Activated CD4-positive, alpha-beta T cell treated with anti-CD3 and anti-CD28 coated beads, Interleukin-2, amount 10 ng/mL, durations not matched to agents 24 days and 14 days (primary cell): ENCODE measurements at regions not wholly inside any gene's neighbourhood (a gene's known extent, or its start where the extent isn't known, plus 50 kb on each side); places are given as distances from the start of the nearest gene placed in this dataset.
"Not testable (repeated sequence)": the region's sequence is repeated elsewhere in the genome, so short reads cannot be mapped to it uniquely, and the experiment has no call there.

ENCODE experiments used
- DNase-seq: peaks from one replicate; pipeline ENCODE4 v3.0.0; 2022
- H3K27ac Mint-ChIP-seq: one replicate; pipeline ENCODE4 v1.8.0; 2022; ENCODE audit warnings: mild to moderate bottlenecking, mixed read lengths
- H3K27me3 Mint-ChIP-seq: one replicate; pipeline ENCODE4 v1.8.0; 2022; ENCODE audit warnings: mixed read lengths
- H3K36me3 Mint-ChIP-seq: one replicate; pipeline ENCODE4 v1.8.0; 2022; ENCODE audit warnings: low read depth, mild to moderate bottlenecking, mixed read lengths
- H3K4me1 Mint-ChIP-seq: one replicate; pipeline ENCODE4 v1.8.0; 2021; ENCODE audit warnings: mixed read lengths
- H3K4me3 Mint-ChIP-seq: one replicate; pipeline ENCODE4 v1.8.0; 2022; ENCODE audit warnings: mild to moderate bottlenecking, moderate library complexity, mixed read lengths
- H3K9me3 Mint-ChIP-seq: one replicate; pipeline ENCODE4 v1.8.0; 2021; ENCODE audit warnings: mixed read lengths
- intact Hi-C: fragments of 100-400 bp; cut with micrococcal nuclease; formaldehyde crosslinking; loops from one replicate; pipeline ENCODE4 v1.15.1; 2023

- Mint-ChIP-seq H3K27me3 (no peaks in the 10 kb centered on the region), H3K4me1 (no peaks in the 10 kb centered on the region), H3K27ac (no peak overlapping the region), H3K4me3 (no peak overlapping the region), H3K9me3 (peaks cover 4% of the 10 kb centered on the region), H3K36me3 (no peaks in the 10 kb centered on the region)
- no peak for DNase-seq
- intact Hi-C loops: no loop called here
These were observed 211.6 kb downstream of the ANKRD30B start for GRCh38 chr18:14959550-14959949.

- Mint-ChIP-seq H3K9me3 (peaks cover 2% of the 10 kb centered on the region), H3K27ac (no peak overlapping the region), H3K27me3 (no peaks in the 10 kb centered on the region), H3K36me3 (no peaks in the 10 kb centered on the region), H3K4me1 (no peaks in the 10 kb centered on the region), H3K4me3 (no peak overlapping the region)
- intact Hi-C loops: no loop called here
- DNase-seq: no peak
These were observed 214.0 kb downstream of the ANKRD30B start for GRCh38 chr18:14961991-14962390.

- no peaks in the 10 kb centered on the region for H3K27me3 Mint-ChIP-seq
- H3K9me3 Mint-ChIP-seq: no peaks in the 10 kb centered on the region
- H3K27ac Mint-ChIP-seq: no peak overlapping the region
- no peaks in the 10 kb centered on the region for H3K4me1 Mint-ChIP-seq
- no peaks in the 10 kb centered on the region for H3K36me3 Mint-ChIP-seq
- H3K4me3 Mint-ChIP-seq: no peak overlapping the region
- DNase-seq: no peak
- intact Hi-C loops: no loop called here
These were observed 214.7 kb downstream of the ANKRD30B start for GRCh38 chr18:14962626-14963025.

GRCh38 chr18:14963246-14963645, 215.3 kb downstream of the ANKRD30B start:
- intact Hi-C loops: no loop called here
- Mint-ChIP-seq H3K4me3 (no peak overlapping the region), H3K4me1 (no peaks in the 10 kb centered on the region), H3K36me3 (no peaks in the 10 kb centered on the region), H3K9me3 (no peaks in the 10 kb centered on the region), H3K27ac (no peak overlapping the region), H3K27me3 (no peaks in the 10 kb centered on the region)
- no peak for DNase-seq

- intact Hi-C loops: no loop called here
- H3K36me3 Mint-ChIP-seq: no peaks in the 10 kb centered on the region
- no peaks in the 10 kb centered on the region for H3K27me3 Mint-ChIP-seq
- no peaks in the 10 kb centered on the region for H3K4me1 Mint-ChIP-seq
- H3K27ac Mint-ChIP-seq: no peak overlapping the region
- no peak for DNase-seq
- no peak overlapping the region for H3K4me3 Mint-ChIP-seq
- H3K9me3 Mint-ChIP-seq: no peaks in the 10 kb centered on the region
These were observed 216.0 kb downstream of the ANKRD30B start for GRCh38 chr18:14964002-14964401.

- Mint-ChIP-seq H3K4me1 (no peaks in the 10 kb centered on the region), H3K27ac (no peak overlapping the region), H3K27me3 (no peaks in the 10 kb centered on the region), H3K36me3 (no peaks in the 10 kb centered on the region), H3K9me3 (no peaks in the 10 kb centered on the region), H3K4me3 (no peak overlapping the region)
- intact Hi-C loops: no loop called here
- DNase-seq: no peak
These were observed 216.4 kb downstream of the ANKRD30B start for GRCh38 chr18:14964406-14964805.

- H3K27ac Mint-ChIP-seq, intact Hi-C loops, H3K9me3 Mint-ChIP-seq, DNase-seq, H3K4me1 Mint-ChIP-seq, H3K36me3 Mint-ChIP-seq, H3K4me3 Mint-ChIP-seq, H3K27me3 Mint-ChIP-seq: not testable (repeated sequence)
These were observed 217.0 kb downstream of the ANKRD30B start for GRCh38 chr18:14964976-14965375.

- no peaks in the 10 kb centered on the region for H3K36me3 Mint-ChIP-seq
- no peaks in the 10 kb centered on the region for H3K4me1 Mint-ChIP-seq
- H3K27ac Mint-ChIP-seq: no peak overlapping the region
- intact Hi-C loops: no loop called here
- no peak overlapping the region for H3K4me3 Mint-ChIP-seq
- H3K27me3 Mint-ChIP-seq: no peaks in the 10 kb centered on the region
- H3K9me3 Mint-ChIP-seq: no peaks in the 10 kb centered on the region
- no peak for DNase-seq
These were observed 217.6 kb downstream of the ANKRD30B start for GRCh38 chr18:14965553-14965952.

- H3K36me3 Mint-ChIP-seq, H3K27me3 Mint-ChIP-seq, H3K9me3 Mint-ChIP-seq, H3K4me3 Mint-ChIP-seq, intact Hi-C loops, H3K4me1 Mint-ChIP-seq, H3K27ac Mint-ChIP-seq, DNase-seq: not testable (repeated sequence)
These were observed 219.3 kb downstream of the ANKRD30B start for GRCh38 chr18:14967246-14967645.

GRCh38 chr18:14969500-14969899, 221.5 kb downstream of the ANKRD30B start:
- Mint-ChIP-seq H3K36me3 (no peaks in the 10 kb centered on the region), H3K27ac (no peak overlapping the region), H3K9me3 (no peaks in the 10 kb centered on the region), H3K27me3 (no peaks in the 10 kb centered on the region), H3K4me1 (no peaks in the 10 kb centered on the region), H3K4me3 (no peak overlapping the region)
- intact Hi-C loops: no loop called here
- DNase-seq: no peak

GRCh38 chr18:14970027-14970426, 222.1 kb downstream of the ANKRD30B start:
- no peak overlapping the region for H3K4me3 Mint-ChIP-seq
- H3K36me3 Mint-ChIP-seq: no peaks in the 10 kb centered on the region
- DNase-seq: no peak
- H3K27me3 Mint-ChIP-seq: no peaks in the 10 kb centered on the region
- no peaks in the 10 kb centered on the region for H3K9me3 Mint-ChIP-seq
- intact Hi-C loops: no loop called here
- no peak overlapping the region for H3K27ac Mint-ChIP-seq
- no peaks in the 10 kb centered on the region for H3K4me1 Mint-ChIP-seq

GRCh38 chr18:14971461-14972185, 223.7 kb downstream of the ANKRD30B start:
- no peak overlapping the region for H3K4me3 Mint-ChIP-seq
- no peaks in the 10 kb centered on the region for H3K27me3 Mint-ChIP-seq
- no peak overlapping the region for H3K27ac Mint-ChIP-seq
- H3K9me3 Mint-ChIP-seq: no peaks in the 10 kb centered on the region
- no peak for DNase-seq
- H3K4me1 Mint-ChIP-seq: no peaks in the 10 kb centered on the region
- H3K36me3 Mint-ChIP-seq: no peaks in the 10 kb centered on the region
- intact Hi-C loops: no loop called here

- H3K4me3 Mint-ChIP-seq, H3K9me3 Mint-ChIP-seq, intact Hi-C loops, DNase-seq, H3K36me3 Mint-ChIP-seq, H3K27me3 Mint-ChIP-seq, H3K4me1 Mint-ChIP-seq, H3K27ac Mint-ChIP-seq: not testable (repeated sequence)
These were observed 225.4 kb downstream of the ANKRD30B start for GRCh38 chr18:14973421-14973820.

GRCh38 chr18:14974088-14974487, 226.1 kb downstream of the ANKRD30B start:
- no peaks in the 10 kb centered on the region for H3K9me3 Mint-ChIP-seq
- no peak overlapping the region for H3K27ac Mint-ChIP-seq
- no peak overlapping the region for H3K4me3 Mint-ChIP-seq
- intact Hi-C loops: no loop called here
- no peaks in the 10 kb centered on the region for H3K4me1 Mint-ChIP-seq
- no peaks in the 10 kb centered on the region for H3K36me3 Mint-ChIP-seq
- no peak for DNase-seq
- no peaks in the 10 kb centered on the region for H3K27me3 Mint-ChIP-seq

GRCh38 chr18:14974576-14974975, 226.6 kb downstream of the ANKRD30B start:
- Mint-ChIP-seq H3K4me3 (no peak overlapping the region), H3K27me3 (no peaks in the 10 kb centered on the region), H3K9me3 (no peaks in the 10 kb centered on the region), H3K36me3 (no peaks in the 10 kb centered on the region), H3K4me1 (no peaks in the 10 kb centered on the region), H3K27ac (no peak overlapping the region)
- intact Hi-C loops: no loop called here
- DNase-seq: no peak
